Neural progenitor cell (in vitro differentiated cells): ENCODE measurements at regions not wholly inside any gene's neighbourhood (a gene's known extent, or its start where the extent isn't known, plus 50 kb on each side); places are given as distances from the start of the nearest gene placed in this dataset.

Experiments used
- EZH2 ChIP-seq: fragments of 200-600 bp; sonication (generic); IDR thresholded peaks from 2 replicates; pipeline ENCODE4 v1.6.1; 2017; ENCODE audit warnings: antibody characterized with exemption, mild to moderate bottlenecking, moderate library complexity
- EZH2phosphoT487 ChIP-seq: fragments of 200-600 bp; sonication (generic); IDR thresholded peaks from 2 replicates; pipeline ENCODE4 v1.6.1; 2017; ENCODE audit warnings: antibody characterized with exemption
- TF ChIP-seq, protein P1 (sequence below): fragments of 200-600 bp; sonication (generic); IDR thresholded peaks from 2 replicates; pipeline ENCODE4 v1.5.1; 2017; ENCODE audit warnings: antibody characterized with exemption, mild to moderate bottlenecking

DNA sequence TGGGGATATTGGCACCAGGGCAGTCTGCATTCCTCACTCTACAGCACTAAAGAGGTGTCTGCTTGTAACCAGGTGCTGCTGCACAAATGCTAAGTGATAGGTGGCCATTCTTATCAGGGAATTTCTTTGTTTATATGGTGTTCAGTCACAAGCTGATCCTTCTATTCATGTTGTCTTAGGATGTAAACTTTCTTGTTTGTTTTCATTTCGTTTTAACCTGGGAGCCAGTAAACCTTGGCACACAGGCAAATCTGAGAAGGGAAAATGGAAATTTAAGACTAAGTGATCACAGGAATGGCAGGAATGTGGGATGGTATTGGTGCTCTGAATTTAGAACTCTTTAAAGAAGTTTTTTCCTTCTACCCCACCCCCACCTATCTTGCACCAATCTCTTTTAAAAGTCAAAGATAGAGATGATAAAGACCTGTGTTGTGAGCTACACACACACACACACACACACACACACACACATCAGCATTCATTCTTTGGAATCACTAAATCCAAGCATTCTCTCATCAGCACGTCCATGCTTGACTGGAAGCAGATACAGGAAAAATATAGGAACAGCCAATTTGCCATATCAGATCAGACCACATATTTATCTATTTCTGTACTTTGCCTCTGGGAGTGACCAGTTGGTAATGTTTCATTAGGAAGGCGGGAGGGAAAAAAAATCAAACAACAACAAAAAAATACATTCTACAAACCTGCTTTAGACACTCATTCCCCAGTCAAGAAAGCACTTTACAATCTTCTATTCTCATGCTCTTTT is 451.4 kb upstream of the ADGRL2 start:
- TF ChIP-seq, protein P1, sequence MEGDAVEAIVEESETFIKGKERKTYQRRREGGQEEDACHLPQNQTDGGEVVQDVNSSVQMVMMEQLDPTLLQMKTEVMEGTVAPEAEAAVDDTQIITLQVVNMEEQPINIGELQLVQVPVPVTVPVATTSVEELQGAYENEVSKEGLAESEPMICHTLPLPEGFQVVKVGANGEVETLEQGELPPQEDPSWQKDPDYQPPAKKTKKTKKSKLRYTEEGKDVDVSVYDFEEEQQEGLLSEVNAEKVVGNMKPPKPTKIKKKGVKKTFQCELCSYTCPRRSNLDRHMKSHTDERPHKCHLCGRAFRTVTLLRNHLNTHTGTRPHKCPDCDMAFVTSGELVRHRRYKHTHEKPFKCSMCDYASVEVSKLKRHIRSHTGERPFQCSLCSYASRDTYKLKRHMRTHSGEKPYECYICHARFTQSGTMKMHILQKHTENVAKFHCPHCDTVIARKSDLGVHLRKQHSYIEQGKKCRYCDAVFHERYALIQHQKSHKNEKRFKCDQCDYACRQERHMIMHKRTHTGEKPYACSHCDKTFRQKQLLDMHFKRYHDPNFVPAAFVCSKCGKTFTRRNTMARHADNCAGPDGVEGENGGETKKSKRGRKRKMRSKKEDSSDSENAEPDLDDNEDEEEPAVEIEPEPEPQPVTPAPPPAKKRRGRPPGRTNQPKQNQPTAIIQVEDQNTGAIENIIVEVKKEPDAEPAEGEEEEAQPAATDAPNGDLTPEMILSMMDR: no peak
- TF ChIP-seq EZH2: no peak
- TF ChIP-seq EZH2phosphoT487: no peak
